Activated CD8-positive, alpha-beta memory T cell treated with anti-CD3 and anti-CD28 coated beads for 24 hours (primary cell): ENCODE measurements at regions not wholly inside any gene's neighbourhood (a gene's known extent, or its start where the extent isn't known, plus 50 kb on each side); places are given as distances from the start of the nearest gene placed in this dataset.

ENCODE experiments used
- DNase-seq: peaks from one replicate; pipeline ENCODE4 v3.0.0-alpha.2; 2020

DNA sequence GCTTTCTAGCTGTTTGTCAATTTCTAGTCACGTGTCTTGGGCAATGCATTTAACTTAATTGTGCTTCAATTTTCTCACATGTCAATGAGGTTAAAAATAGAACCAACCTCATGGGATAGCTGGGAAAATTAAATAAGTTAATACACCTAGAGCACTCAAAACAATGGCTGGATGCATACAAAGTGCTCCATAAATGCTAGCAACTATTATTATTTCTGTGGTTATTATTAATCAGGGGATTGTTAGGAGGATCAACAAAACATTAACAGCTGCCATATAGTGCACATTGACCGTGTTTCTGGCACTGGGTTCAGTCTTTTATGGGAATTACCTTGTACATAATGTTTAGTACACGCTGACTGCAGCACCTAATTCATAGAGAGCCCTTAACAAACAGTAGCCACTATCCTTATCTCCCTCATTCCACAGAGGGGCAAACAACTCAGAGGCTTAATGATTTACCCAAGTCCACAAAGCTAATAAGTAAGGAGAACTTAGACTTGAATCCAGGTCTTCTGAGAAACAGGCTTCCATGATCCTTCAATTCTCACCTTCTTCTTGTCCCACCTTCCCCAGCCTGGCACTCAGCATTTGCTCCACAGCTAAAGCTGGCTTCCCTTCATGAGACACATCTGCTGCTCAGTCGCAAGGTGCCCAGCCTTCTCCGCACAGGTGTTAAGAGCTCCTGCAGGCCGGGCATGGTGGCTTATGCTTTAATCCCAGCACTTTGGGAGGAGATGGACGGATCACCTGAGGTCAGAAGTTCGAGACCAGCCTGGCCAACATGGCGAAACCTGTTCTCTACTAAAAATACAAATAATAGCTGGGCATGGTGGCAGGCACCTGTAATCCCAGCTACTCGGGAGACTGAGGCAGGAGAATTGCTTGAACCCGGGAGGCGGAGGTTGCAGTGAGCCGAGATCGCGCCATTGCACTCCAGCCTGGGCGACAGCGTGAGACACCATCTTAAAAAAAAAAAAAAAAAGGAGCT is 137.4 kb upstream of the ABCA1 start:
- no peak for DNase-seq

DNA sequence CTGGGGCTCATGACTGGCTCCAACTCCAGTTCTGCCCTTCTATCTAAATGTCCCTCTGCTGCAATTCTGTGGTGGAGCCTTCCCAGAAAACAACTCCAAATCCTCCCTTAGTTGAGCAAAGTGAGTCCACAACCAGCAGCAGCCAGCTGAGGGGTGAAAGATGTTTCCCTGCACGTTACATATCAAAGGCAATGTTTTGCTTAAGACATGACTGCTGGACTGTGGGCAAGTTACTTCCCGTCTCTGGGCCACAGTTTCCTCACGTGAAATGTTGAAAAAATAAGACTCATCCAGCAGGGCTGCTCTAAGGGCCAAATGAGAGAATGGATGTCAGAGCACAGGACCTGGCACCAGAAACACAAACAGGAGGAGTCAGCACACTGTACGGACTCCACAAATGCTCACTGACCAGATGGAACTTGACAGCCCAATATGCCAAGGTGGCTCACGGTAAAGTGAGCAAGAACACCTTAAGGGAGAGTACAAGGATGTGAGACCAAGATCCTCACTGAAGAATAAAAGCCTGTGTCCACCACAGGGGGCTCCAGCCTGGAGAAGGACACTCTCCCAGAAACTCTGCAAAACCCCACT is 138.4 kb upstream of the ABCA1 start:
- DNase-seq = no peak

DNA sequence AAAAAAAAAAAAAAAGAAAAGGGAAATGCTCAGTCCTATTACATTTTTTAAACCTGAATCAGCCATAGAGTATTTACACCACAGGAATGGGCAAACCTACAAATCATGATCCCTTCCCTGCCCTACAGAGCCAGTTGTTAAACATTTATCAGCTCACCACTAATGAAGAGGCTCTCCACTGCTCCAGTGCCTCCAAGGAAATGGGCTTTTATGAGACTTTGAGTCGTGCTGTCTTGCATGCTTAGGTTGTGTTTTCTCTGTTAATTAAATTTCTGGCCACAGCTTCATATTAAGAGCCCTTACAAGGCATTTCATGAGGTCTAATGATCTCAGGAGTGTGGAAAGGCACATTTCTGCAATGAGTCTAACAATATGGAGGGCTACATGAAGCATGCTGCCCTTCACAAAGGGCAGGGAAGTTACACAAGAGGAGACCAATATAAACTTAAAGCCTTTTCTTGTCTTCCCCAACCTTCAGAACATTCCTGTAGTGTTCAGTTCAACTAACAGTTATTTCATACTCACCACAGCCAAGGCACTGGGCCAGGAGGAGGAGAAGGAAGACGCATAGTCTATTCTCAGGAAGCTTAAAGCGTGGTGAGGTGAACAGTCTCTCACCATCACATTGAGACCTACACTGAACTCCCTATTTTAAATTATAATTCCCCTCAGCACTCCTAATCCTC is 140.1 kb upstream of the ABCA1 start:
- no peak for DNase-seq

DNA sequence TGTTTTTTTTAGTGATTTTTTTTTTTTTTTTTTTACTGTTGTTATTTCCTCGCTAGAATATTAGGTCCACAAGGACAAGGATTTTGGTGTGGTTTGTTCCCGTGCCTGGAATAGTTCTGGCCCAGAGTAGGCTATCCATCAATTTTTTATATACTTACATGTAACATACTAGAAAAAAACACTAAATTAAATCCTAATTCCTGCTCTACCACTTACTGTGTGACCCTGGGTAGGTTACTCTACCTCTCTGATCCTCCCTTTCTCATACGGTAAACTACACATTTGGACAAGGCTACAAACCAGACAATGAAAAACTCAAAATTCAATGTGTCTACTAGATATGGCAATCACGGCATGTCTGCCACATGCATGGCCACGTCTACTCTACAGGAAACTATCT is 141.3 kb upstream of the ABCA1 start:
- DNase-seq = no peak

DNA sequence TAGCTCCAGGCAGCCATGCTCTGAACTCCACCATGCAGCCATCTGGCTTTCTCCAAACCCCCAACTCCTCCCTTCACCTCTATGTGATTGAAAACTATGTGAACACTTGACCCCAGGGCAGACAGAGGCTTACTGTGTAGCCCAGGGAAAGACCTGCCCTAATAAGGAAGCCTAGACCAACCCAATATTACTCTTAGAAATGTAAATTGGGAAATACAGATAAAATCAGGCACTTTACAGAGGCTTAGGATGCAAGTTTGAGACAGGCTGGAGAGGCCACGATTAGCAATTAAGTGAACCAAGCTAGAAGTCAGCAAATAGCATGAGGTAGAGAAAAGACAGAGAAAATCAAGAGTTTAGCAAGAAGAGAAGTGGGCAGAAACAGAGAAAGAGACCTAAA is 141.7 kb upstream of the ABCA1 start:
- no peak for DNase-seq

DNA sequence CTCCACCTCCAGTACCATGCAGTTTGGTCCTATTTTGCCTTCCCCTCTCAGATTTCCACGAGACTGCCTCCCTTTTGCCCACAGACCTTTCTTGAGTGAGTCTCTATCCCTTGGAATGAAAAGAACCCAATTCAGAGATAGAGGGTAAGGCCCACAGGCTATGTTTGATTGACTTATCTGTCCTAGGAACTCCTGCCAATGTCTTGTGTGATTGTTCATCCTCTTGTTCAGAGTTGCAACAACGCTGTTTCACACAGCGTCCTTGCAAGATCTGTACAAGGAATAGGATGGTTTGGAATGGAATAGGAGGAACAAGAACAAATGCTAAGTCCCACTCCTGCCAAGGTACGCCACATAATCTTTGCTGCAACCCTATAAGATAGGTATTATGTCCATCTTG is 142.2 kb upstream of the ABCA1 start:
- DNase-seq = no peak

DNA sequence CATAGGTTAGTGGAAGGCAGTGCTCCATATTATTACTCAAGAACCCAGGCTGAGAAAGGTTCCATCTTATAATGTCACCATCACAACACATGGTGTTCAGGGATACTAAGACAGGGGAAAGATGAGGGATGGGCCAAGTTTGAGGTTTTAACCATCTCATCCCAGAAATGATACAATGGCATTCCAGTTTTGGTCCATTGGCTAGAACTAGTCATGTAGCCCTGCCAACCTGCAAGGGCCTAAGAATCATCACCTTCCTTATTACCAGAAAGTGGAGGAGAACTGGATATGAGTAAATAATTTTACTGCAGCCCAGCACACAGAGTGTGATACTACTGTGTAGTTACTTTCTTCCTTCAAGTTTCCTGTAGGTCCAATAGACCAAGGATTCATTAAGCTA is 144.5 kb upstream of the ABCA1 start:
- no peak for DNase-seq

DNA sequence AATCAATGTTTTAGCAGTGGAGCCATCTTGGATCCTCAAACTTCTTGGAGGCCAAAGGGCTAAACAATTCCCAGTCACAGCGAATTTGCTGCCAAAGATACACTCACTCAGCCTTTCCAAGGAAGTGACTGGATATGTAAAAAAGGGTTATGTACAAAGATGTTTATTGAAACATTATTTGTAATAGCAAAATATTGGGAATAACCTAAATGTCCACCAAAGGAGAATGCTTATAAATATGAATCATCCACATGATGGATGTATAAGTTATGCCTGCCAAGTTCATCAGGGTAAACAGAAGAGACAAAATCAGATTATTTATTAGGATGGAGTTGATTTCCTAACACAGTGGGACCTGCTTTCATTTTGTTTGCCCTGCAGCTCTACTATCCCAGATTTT is 145.2 kb upstream of the ABCA1 start:
- DNase-seq = no peak

DNA sequence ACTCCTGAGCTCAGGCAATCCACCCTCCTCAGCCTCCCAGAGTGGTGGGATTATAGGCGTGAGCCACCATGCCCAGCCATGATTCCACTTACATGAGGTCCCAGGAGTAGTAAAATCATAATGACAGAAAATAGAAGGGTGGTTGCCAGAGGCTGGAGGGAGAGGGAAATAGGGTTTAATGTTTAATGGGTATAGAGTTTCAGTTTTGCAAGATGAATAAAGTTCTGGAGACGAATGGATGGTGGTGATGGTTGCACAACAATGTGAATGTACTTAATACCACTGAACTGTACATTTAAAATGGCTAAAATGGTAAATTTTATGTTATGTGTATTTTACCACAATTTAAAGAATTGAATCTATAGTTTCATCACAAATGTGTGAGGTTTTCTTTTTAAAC is 146.5 kb upstream of the ABCA1 start:
- DNase-seq = no peak

DNA sequence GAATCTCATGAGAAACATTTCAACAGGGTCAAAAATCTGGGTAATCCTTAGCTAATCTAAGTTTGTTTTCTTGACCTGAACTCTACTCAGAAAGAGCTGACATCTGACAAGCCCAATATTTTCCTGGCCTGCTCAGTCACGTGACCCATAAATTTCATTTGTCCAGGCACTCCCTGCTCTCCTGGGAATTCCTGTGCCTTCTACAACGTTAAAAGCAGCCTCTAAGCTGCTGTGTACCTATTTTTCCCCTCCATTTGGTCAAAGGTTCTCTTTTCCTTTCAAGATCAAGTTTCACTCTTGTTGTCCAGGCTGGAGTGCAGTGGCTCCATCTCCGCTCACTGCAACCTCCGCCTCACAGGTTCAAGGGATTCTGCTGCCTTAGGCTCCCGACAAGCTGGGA is 148.8 kb upstream of the ABCA1 start:
- no peak for DNase-seq

DNA sequence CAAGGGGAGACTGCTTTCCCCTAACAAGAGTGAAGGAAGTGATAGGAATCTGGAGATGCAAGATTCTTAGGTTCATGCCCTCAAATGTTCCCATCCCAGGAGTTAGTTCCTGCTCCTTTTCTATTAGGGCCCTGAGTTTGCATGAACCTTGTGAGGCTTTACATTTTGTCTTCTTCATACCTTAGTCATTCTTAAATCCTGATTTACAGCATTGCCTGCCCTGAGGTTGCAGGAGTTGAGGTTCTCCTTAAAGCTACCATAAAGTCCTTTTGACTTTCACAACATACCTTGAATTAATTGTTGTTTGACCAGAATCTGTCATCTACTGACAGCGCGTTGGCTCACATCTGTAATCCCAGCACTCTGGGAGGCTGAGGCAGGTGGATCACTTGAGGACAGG is 151.5 kb upstream of the ABCA1 start:
- DNase-seq = no peak

DNA sequence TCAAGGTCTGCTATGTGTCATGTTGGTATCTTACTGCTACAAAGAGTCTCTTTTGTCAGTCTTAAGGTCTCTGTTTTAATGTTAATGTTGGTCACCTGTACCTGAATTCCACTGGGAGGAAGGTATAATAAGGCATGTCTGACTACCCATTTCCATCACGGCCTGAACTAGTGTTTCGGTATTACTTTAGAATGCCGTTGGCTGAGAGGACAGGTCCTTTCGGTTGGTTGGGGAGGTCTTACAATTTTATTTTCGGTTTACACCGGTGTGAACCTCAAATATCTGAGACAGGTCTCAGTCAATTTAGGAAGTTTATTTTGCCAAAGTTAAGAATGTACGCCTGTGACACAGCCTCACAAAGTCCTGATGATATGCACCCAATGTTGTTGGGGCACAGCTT is 154.9 kb upstream of the ABCA1 start:
- DNase-seq = no peak

DNA sequence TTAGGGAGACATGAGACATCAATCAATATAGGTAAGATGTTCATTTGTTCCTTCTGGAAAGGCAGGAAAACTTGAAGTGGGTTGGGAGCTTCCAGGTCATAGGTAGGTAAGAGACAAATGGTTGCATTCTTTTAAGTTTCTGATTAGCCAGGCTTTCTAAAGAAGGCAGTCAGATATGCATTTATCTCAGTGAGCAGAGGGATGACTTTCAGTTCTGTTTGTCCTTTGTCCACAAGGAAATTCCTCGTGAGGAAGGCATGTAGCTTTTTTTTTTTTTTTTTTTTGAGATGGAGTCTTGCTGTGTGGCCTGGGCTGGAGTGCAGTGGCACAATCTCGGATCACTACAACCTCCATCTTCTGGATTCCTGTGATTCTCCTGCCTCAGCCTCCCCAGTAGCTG is 155.3 kb upstream of the ABCA1 start:
- no peak for DNase-seq

DNA sequence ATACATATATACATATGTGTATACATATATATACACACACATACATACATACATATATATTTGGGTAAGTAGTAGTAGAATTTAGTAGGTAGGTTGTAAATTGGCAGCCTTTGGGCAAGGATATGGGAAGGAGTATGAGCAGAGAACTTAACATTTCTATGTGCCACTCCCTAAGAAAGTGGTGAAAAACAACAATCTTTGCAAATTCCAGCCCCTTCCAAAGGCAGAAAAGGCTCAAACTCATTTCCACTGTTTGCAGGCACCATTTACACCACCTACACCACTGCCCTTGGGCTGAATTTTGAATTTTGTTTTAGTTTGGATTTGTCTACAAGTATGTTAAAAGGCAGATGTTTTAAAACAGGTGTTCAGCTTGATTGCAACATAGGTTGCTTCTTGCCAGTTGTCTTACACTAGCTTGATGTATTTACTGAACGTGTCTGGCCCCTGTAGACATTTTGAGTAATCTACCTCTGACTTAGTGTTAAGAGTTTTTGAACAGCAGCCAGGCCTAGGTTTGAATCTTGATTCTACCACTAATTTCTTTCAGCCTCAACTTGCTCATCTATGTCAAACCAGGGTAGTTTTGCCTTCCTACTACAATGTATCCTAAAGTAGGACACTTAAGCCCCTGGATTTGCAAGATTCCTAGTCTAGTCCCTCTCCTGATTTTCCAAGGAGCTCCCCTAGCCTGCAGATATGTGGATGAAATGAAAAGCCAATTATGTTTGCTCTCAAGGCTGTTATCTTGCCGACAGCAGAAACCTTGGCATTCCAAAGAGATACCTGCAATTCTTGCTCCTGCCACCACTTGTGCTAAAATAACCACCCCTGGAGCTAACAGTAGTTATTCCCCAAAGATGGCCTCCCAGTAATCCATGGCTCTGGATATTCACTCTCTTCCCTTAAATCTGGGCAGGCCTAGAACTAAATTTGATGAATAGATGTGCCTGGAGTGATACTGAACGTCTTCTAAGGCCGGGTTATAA is 156.2 kb upstream of the SLC44A1 start:
- no peak for DNase-seq

DNA sequence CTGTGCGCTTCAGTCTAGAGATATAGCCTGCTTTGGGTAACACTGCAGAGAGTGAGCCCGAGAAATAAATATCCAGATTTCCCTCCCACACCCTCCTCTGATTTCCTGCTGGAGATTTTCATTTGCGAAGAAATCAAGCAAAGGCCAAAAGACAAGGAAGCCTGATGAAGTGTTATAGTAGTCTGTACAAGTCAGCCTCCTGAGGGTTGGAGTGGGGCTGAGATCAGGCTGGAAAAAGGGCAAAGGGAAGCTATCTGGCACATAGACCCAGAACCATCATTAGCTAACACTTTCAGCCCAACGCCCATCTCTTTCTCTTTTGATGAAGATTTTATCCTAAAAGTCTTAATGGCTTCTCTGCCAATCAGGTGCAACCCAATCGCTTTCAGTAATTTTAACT is 154.6 kb upstream of the SLC44A1 start:
- no peak for DNase-seq

DNA sequence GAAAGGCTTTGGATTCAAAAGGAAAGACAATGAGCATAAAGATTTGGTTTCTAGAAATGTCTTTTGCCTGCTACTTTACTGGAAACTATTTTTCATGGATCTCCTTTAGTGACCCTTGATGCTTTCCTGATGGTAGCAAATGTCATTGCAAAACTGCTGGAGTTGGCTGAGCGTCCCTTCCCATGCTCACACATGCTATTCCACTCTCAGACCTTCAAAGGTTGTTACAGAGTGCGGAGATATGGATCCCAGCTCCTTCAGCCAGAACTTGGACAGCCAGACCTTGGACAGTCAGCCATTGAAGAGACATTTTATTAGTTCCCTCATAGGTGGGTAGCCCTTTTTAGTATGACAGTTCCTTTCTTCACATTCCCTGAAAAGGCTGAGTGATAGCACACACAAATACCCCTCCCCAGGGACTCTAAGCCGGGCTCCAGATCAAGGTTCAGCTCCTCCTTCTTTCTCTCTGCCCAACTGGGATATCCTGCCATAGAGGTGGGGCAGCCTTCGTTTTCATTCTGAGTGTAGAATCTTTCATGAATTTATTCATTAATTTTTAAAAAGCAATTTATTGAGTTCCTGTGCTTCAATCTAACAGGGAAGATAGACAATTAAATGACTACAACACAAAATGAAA is 153.3 kb upstream of the SLC44A1 start:
- DNase-seq = no peak

DNA sequence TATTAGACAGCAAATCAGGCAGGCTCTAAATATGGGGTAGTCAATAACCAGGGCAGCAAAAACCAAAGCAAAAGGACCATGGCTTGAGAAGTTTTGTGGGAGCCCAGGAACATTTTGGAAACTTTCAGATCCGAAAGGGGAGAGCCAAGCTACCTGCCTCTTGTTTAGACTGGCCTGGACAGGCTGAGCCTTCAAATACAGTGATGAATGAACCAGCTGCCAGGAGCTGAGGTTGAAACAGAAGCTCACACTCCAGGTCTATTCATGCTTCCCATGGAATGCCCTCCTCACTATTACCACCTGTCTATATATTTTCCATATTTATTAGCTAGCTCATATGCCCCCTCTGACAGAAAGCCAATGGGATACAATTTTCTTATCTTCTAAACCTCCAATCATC is 150.8 kb upstream of the SLC44A1 start:
- no peak for DNase-seq

DNA sequence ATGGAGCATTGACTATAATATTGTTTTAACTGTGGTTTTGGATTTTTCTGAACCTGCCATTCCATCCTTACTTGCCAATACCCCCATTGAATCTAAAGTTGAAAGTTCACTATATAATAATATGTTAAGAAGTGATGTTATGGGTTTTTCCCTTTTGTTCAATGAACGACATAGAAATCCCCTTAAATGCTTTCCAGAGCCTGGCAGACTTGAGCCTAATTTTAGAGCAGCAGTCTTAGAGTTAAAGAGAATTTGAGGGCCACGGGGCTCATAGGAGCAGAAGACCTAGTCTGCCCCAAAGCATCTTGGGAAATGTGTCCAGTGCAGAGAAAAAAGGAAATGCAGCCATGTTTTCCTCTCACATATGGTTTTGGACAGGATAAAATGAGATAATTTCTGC is 146.1 kb upstream of the SLC44A1 start:
- DNase-seq = no peak

DNA sequence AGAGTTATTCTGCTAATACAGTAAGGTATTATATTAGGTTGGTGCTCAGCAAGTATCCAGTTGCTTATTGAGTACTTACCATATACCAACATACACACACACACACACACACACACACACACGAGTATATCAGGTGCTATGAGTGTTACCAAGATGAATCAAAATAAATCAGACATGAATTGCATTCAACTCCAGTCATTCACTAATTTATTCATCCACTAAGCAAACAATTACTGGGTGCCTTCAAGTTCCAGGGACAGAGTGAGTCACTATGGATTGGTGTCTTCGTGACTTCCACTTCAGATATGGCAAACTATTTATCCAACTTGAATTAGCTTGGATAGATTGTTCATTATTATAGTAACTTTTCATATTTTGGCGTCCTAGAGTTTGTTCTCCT is 140.7 kb upstream of the SLC44A1 start:
- DNase-seq = no peak

DNA sequence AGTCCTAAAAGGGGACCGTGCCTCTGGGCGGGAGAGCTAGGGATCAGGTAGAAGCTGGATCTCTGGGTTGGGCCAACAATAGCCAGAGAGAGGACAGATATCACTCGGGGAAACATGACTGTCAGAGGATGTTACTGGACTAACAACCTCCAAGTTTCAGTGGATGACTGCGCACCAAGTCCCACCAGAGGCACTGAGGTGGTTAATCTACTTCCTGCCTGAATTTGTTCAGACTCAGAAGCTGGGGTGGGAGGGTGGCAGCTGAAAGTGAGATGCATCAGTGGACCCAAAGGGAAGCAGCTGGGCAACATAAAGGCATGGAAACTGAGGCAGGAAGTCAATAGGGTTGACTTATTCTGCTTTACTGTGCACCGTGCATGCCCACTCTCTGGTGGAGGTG is 130.1 kb upstream of the SLC44A1 start:
- DNase-seq = no peak

DNA sequence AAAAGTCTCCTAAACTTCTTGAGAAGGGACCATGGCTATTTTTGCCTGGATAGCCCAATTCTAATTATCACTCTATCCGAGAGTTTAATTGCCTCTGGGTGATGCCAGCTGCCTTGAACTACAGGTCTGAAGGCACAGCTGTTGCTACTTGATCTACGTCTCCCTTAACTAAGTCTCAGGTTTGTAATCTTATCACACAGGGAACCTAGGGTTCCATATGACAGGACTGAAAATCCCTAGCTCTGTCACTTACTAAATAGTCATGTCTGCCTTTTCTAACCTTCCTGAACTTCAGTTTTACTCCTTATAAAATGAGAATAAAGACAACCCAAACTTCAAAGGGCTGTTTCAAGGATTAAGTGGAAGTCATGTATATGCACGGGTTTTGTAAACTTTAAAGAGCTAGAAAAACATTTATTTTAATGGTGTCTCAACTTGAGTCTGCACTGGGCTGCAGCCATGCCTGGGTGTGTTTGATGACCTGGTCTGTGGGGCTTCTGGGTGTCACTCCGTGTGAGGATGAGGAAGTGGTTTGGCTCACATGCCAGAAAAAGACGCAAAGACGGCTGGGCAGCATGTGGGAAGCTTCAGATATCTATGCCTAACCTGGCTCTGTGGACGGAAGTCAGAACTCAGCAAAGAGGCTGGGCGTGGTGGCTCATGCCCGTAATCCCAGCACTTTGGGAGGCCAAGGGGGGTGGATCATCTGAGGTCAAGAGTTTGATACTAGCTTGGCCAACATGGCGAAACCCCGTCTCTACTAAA is 129.3 kb upstream of the SLC44A1 start:
- peak; percentile 62 for DNase-seq
